Left ventricle myocardium inferior (tissue), 1 donor: ENCODE measurements at regions not wholly inside any gene's neighbourhood (a gene's known extent, or its start where the extent isn't known, plus 50 kb on each side); places are given as distances from the start of the nearest gene placed in this dataset.

Experiments
- DNase-seq: peaks from one replicate; pipeline ENCODE4 v3.0.0-alpha.2; 2020
- H3K27ac ChIP-seq: fragments of 200-600 bp; replicated peaks from 2 replicates; pipeline ENCODE4 v1.8.0; 2021
- H3K27me3 ChIP-seq: fragments of 200-600 bp; 2 replicates; pipeline ENCODE4 v1.8.0; 2021; ENCODE audit warnings: low read depth
- H3K36me3 ChIP-seq: fragments of 200-600 bp; 2 replicates; pipeline ENCODE4 v1.8.0; 2021
- H3K4me1 ChIP-seq: fragments of 200-600 bp; 2 replicates; pipeline ENCODE4 v1.8.0; 2021
- H3K4me3 ChIP-seq: fragments of 200-600 bp; 2 replicates; pipeline ENCODE4 v1.8.0; 2021; ENCODE audit warnings: mild to moderate bottlenecking, moderate library complexity
- H3K9me3 ChIP-seq: fragments of 200-600 bp; replicated peaks from 2 replicates; pipeline ENCODE4 v1.8.0; 2021
- CTCF ChIP-seq: fragments of 200-600 bp; IDR thresholded peaks from 2 replicates; pipeline ENCODE4 v1.8.0; 2021; ENCODE audit warnings: antibody characterized with exemption, mild to moderate bottlenecking, borderline replicate concordance
- intact Hi-C: fragments of 100-400 bp; cut with micrococcal nuclease; formaldehyde crosslinking; loops from one replicate; pipeline ENCODE4 v1.11.0; 2022
- donor health status: DM: no; HTN: yes; CAD: no; lungs with severe emphysema.

- no peaks in the 10 kb centered on the region for H3K36me3 ChIP-seq
- peaks cover 3% of the 10 kb centered on the region for H3K27me3 ChIP-seq
- intact Hi-C loops, result no loop called here
- H3K4me3 ChIP-seq, result no peak overlapping the region
- no peak overlapping the region for H3K27ac ChIP-seq
- no peak for DNase-seq
- no peak for TF ChIP-seq CTCF
- H3K4me1 ChIP-seq, result no peaks in the 10 kb centered on the region
- H3K9me3 ChIP-seq, result no peaks in the 10 kb centered on the region
Observed at GRCh38 chr3:190252080-190252479, 70.2 kb downstream of the CLDN1 start.

GRCh38 chr3:190249414-190249813 is 72.8 kb downstream of the CLDN1 start:
- no peaks in the 10 kb centered on the region for H3K36me3 ChIP-seq
- peaks cover 24% of the 10 kb centered on the region for H3K9me3 ChIP-seq
- no peaks in the 10 kb centered on the region for H3K4me1 ChIP-seq
- intact Hi-C loops, result no loop called here
- peaks cover 3% of the 10 kb centered on the region for H3K27me3 ChIP-seq
- no peak for DNase-seq
- no peak overlapping the region for H3K4me3 ChIP-seq
- no peak for TF ChIP-seq CTCF
- no peak overlapping the region for H3K27ac ChIP-seq

GRCh38 chr3:190242147-190242546 is 80.1 kb downstream of the CLDN1 start:
- no peaks in the 10 kb centered on the region for H3K36me3 ChIP-seq
- no peak overlapping the region for H3K27ac ChIP-seq
- no peak for DNase-seq
- intact Hi-C loops, result no loop called here
- no peaks in the 10 kb centered on the region for H3K27me3 ChIP-seq
- H3K4me1 ChIP-seq, result no peaks in the 10 kb centered on the region
- no peak for TF ChIP-seq CTCF
- peaks cover 51% of the 10 kb centered on the region for H3K9me3 ChIP-seq
- H3K4me3 ChIP-seq, result no peak overlapping the region

GRCh38 chr3:190239325-190239724 is 82.9 kb downstream of the CLDN1 start:
- DNase-seq, result no peak
- peaks cover 27% of the 10 kb centered on the region for H3K9me3 ChIP-seq

GRCh38 chr3:190238871-190239270 is 83.4 kb downstream of the CLDN1 start:
- Histone ChIP-seq H3K27me3 (no peaks in the 10 kb centered on the region), H3K27ac (no peak overlapping the region), H3K9me3 (peaks cover 27% of the 10 kb centered on the region), H3K36me3 (no peaks in the 10 kb centered on the region), H3K4me3 (no peak overlapping the region), H3K4me1 (no peaks in the 10 kb centered on the region)
- TF ChIP-seq CTCF, result no peak
- intact Hi-C loops, result no loop called here
- no peak for DNase-seq

More at GRCh38 chr3:190239325-190239724, 82.9 kb downstream of the CLDN1 start:
- intact Hi-C loops, result no loop called here
- TF ChIP-seq CTCF, result no peak
- no peak overlapping the region for H3K27ac ChIP-seq
- H3K27me3 ChIP-seq, result no peaks in the 10 kb centered on the region
- no peaks in the 10 kb centered on the region for H3K4me1 ChIP-seq
- no peak overlapping the region for H3K4me3 ChIP-seq
- H3K36me3 ChIP-seq, result no peaks in the 10 kb centered on the region

GRCh38 chr3:190234621-190235020 is 87.6 kb downstream of the CLDN1 start:
- Histone ChIP-seq H3K4me1 (no peaks in the 10 kb centered on the region), H3K9me3 (peaks cover 6% of the 10 kb centered on the region), H3K27ac (no peak overlapping the region), H3K27me3 (no peaks in the 10 kb centered on the region), H3K36me3 (no peaks in the 10 kb centered on the region), H3K4me3 (no peak overlapping the region)
- no peak for TF ChIP-seq CTCF
- intact Hi-C loops, result no loop called here
- DNase-seq, result no peak
